Skin epidermis (tissue), 12 donors: ENCODE measurements at regions not wholly inside any gene's neighbourhood (a gene's known extent, or its start where the extent isn't known, plus 50 kb on each side); places are given as distances from the start of the nearest gene placed in this dataset.
A peak's percentile ranks its signal among the peaks of the same experiment; 100 is the strongest.
"Not testable (repeated sequence)": the region's sequence is repeated elsewhere in the genome, so short reads cannot be mapped to it uniquely, and the experiment has no call there.

ENCODE experiments used
- H3K27ac ChIP-seq, 21 experiments: fragments of 200-600 bp; sonication (generic) in 11 of 21; one replicate each; pipeline ENCODE4 v1.5.0; 2020; ENCODE audit warnings: mild to moderate bottlenecking in 3 of 21, inconsistent platforms in 2 of 21, moderate library complexity in 2 of 21
- H3K4me3 ChIP-seq, 7 experiments: fragments of 200-600 bp; sonication (generic) in 2 of 7; one replicate each; pipeline ENCODE4 v1.5.0; 2020; ENCODE audit warnings: inconsistent platforms in 2 of 7, mild to moderate bottlenecking in 2 of 7, moderate library complexity in 1 of 7

DNA sequence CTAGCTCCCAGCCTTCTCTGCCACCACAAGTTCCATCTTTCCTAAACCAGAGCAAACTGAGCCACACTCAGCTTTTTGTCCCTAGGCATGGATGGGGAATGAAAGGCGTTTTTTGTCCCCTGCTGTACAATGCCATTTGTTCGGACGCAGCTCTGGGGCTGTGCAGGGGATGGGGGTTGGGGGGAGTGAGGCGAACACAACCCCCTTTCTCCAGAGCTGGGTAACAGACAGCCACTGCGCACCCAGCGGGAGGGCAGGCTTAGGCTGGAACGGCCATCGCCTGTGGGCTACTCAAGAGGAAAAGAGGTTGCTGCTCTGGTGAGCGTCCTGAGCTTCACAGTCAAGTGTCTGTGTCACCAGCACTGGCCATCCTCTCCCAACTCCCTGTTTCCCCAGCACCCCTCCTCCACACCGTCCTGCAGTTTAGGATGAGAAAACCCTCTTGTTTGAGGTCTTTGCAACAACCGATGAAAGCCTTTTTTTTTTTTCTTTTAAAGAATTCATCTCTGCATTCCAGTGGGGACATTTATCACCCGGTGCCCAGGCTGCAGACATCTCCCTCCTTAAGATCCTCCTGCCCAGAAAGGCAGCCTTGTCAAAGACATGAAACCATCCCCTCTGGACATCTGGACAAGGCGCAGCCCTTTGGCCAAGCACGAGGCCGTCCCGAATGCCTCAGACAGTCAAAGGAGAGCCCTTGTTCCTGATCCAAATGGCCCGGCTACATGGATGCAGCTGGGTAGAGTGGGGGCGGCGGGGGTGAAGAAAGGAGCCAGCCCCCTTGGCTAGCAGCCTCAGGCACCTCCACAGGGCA, 419.6 kb downstream of the BCOR start:
- Histone ChIP-seq H3K4me3 (no peak overlapping the region), H3K27ac (no peak overlapping the region)

- no peak overlapping the region for H3K27ac ChIP-seq
Observed at GRCh38 chrX:39678914-39679313, 418.8 kb downstream of the BCOR start.

GRCh38 chrX:39679497-39680157, 418.1 kb downstream of the BCOR start:
- no peak overlapping the region for H3K4me3 ChIP-seq
- H3K27ac ChIP-seq = no peak overlapping the region

More at GRCh38 chrX:39678914-39679313, 418.8 kb downstream of the BCOR start:
- no peak overlapping the region for H3K4me3 ChIP-seq

DNA sequence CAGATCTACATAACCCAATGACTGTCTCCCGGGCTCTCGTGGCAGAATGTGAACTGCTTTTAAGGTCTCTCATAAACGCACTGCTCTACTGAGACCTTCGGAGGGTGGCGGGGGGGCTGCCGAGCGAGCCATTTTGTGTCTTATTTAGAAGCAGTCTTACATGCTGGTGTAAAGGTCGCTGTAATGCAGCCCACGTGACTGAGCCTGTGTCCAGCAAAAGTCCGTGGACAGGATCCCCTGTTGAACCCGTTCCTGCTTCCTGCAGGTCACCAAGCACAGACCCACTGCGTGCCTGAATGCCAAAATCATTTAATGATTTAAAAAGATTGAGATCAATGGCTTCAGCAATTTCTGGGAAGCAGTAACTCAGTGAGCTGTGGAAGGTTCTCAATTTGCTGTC, 415.9 kb downstream of the BCOR start:
- Histone ChIP-seq H3K27ac (no peak overlapping the region), H3K4me3 (no peak overlapping the region)

DNA sequence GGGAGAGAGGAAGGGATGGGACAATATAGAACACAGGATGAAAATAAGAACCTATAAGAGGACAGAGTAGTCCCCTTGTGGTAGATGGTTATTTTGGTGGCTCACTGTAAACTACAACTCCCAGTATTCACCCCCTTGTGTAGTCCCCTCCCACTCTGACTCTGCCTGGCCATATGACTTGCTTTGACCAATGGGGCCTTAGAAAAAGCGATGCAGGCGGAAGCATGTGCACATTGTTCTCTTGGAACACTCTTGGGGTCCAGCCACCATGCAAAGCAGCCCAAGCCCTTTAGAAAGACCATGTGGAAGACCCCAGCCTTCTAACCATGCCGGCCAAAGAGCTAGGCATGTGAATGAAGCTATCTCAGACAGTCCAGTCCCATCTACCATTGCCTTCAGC, 415.0 kb downstream of the BCOR start:
- no peak overlapping the region for H3K4me3 ChIP-seq
- no peak overlapping the region for H3K27ac ChIP-seq

- Histone ChIP-seq H3K4me3 (peak overlapping the region in 4 of 7 experiments; percentile 20 to 41 (median 32)), H3K27ac (peak overlapping the region in 1 of 21 experiments; percentile 3)
Observed at GRCh38 chrX:39688219-39688575, 409.6 kb downstream of the BCOR start.

- peak overlapping the region in 4 of 21 experiments; percentile 26 to 65 (median 40) for H3K27ac ChIP-seq
- H3K4me3 ChIP-seq = peak overlapping the region; percentile 20 to 41 (median 25)
Observed at GRCh38 chrX:39688576-39689375, 409.0 kb downstream of the BCOR start.

GRCh38 chrX:39689376-39690104, 408.2 kb downstream of the BCOR start:
- H3K4me3 ChIP-seq = peak overlapping the region in 6 of 7 experiments; percentile 20 to 41 (median 24)
- peak overlapping the region in 3 of 21 experiments; percentile 26 to 65 (median 49) for H3K27ac ChIP-seq

DNA sequence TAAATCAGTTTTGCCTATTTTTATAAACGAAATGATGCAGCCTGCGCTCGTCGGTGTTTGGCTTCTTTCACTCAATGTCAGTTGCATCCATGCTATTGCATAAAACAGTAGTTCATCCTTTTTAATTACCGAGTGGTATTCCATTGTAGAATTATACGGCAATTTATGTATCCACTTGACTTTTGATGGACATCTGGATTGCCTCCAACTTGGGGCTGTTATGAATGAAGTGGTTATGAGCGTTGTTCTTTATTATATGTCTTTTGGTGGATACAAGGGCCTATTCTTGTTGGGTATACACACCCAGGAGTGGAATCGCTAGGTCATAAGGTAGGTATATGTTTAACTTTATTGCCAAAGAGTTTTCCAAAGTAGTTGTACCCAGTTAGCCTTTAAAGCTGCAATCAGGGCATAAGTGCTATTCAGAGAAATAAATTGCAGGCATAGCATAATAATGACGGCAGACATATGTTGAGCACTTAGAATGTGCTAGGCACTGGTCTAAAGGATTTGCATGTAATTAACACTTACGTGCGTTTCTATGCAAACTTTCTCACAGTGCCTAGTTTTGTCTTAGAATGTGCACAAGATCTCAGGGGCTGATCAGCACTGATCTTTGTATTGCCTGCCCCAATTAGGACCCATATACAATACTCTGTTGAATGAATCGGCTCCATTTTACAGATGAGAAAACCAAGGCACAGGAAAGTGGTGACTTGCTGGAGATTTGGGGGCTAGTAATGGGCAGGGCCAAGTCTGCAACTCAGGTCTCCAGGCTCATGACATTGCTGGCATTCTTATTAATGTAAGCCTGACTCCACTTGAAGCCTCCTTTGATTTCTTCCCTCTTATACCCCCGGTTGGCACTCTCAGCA, 407.0 kb downstream of the BCOR start:
- H3K27ac ChIP-seq = no peak overlapping the region
- no peak overlapping the region for H3K4me3 ChIP-seq

GRCh38 chrX:39691724-39692123, 406.0 kb downstream of the BCOR start:
- Histone ChIP-seq H3K27ac (no peak overlapping the region), H3K4me3 (no peak overlapping the region)

DNA sequence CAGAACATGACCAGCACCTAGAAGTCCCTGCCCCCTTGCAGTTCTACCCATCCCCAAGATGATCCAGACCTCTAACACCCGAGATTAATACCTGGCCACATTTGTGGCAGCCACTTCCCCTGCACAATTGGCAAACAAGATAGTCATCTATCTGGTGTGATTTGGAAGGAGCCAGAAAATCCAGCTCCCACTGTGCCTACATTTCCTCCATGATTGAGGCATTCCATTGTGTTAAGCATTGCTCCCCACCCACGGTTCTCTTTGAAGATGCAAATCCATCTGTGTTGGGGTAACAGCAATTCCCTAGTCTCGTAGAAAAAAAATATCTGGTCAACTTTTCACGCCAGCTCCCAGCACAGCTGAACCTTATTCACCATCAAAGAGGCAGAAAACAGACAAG, 405.0 kb downstream of the BCOR start:
- Histone ChIP-seq H3K27ac (no peak overlapping the region), H3K4me3 (no peak overlapping the region)

- Histone ChIP-seq H3K27ac (no peak overlapping the region), H3K4me3 (no peak overlapping the region)
Observed at GRCh38 chrX:39693298-39693697, 404.5 kb downstream of the BCOR start.

DNA sequence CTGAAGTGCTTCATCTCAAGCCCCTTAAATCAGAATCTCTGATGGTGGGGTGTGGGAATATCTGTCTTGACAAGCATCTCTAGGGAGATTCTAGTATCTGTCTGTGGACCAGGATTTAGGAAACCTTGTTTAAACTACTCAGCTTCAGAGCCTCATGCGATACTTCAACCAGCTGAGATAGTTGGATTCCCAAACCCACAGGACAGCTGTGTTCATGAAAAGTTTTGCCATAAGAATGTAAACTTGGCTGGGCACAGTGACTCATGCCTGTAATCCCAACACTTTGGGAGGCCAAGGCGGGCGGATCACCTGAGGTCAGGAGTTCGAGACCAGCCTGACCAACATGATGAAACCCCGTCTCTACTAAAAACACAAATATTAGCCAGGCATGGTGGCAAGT, 395.1 kb downstream of the BCOR start:
- H3K27ac ChIP-seq, H3K4me3 ChIP-seq: not testable (repeated sequence)

GRCh38 chrX:39703307-39703706, 394.5 kb downstream of the BCOR start:
- no peak overlapping the region for H3K4me3 ChIP-seq
- H3K27ac ChIP-seq = no peak overlapping the region

DNA sequence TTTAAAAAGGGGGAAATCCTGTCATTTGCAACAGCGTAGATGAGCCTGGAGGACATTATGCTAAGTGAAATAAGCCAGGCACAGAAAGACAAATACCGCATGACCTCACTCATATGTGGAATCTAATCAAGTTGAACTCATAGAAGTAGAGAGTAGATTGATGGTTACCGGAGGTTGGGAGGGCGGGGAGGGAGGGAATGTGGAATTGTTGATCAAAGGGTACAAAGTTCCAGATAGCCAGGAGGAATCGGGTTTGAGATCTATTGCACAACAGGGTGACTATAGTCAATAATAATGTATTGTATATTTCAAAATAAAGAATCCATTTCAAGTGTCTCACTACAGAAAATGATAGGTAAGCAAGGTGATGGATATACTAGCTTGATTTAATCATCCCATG, 393.2 kb downstream of the BCOR start:
- H3K4me3 ChIP-seq = no peak overlapping the region
- H3K27ac ChIP-seq = no peak overlapping the region

- no peak overlapping the region for H3K27ac ChIP-seq
Observed at GRCh38 chrX:39705290-39705689, 392.5 kb downstream of the BCOR start.

DNA sequence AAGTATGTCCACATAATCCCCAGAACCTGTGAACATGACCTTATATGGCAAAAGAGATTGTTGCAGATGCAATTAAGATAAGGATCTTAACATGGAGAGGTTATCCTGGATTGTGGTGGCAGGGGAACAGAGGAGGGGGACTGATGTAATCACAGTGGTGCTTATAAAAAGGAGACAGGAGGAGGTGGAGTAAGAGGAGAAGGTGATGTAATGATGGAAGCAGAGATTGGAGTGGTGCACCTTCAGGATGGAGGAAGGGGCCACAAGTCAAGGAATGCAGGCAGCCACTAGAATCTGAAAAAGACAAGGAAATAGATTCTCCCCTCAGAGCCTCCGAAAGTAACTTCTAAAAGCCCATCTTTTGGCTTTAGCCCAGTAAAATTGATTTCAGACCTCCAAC, 388.4 kb downstream of the BCOR start:
- no peak overlapping the region for H3K27ac ChIP-seq
- no peak overlapping the region for H3K4me3 ChIP-seq

More at GRCh38 chrX:39705290-39705689, 392.5 kb downstream of the BCOR start:
- no peak overlapping the region for H3K4me3 ChIP-seq

- no peak overlapping the region for H3K4me3 ChIP-seq
Observed at GRCh38 chrX:39709812-39710211, 387.9 kb downstream of the BCOR start.

DNA sequence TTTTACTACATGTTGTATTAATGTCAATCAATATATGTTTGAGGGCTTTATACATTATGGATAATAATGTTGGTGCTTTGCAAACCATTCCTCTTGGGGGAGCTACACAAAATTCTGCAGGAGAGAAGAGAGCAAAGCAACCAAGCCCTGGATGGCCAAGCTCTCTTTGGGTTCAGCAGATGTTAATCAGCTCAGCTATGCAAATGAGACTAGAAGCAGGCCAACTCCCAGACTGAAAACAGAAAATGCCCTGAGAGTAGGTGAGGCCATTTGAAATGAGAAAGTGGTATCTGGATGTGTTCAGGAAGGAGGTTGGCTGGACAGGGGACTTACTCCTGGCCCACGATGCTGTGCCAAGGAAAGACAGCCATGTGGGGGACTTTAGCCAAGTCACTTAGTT, 387.0 kb downstream of the BCOR start:
- Histone ChIP-seq H3K4me3 (no peak overlapping the region), H3K27ac (no peak overlapping the region)

More at GRCh38 chrX:39709812-39710211, 387.9 kb downstream of the BCOR start:
- H3K27ac ChIP-seq = no peak overlapping the region
